Renal cortical epithelial cell (primary cell): ENCODE measurements at regions not wholly inside any gene's neighbourhood (a gene's known extent, or its start where the extent isn't known, plus 50 kb on each side); places are given as distances from the start of the nearest gene placed in this dataset.

Source experiments
- DNase-seq: peaks from one replicate; pipeline ENCODE4 v3.0.0-alpha.2; 2011; ENCODE audit warnings: low read depth

DNA sequence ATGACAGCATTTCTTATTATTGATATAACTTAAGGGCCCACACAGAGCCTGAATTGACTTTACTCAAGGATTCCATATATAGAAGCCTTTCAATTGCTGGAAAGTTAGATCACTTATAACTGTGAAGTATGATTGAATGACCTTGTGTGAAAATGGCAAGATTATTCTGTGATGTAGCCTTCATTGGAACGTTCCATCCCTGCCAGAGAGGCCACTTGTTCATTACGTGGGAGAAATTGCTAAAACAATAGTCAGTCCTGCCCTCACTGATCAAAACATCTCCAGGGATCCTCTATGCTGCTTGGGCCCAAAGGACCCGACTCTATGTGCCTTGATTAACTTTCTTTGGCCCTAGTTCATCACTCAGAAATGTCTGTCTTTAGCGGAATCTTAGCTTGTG, 159.5 kb upstream of the BLID start:
- DNase-seq: no peak

GRCh38 chr11:122273476-122274191, 157.6 kb upstream of the BLID start:
- no peak for DNase-seq

DNA sequence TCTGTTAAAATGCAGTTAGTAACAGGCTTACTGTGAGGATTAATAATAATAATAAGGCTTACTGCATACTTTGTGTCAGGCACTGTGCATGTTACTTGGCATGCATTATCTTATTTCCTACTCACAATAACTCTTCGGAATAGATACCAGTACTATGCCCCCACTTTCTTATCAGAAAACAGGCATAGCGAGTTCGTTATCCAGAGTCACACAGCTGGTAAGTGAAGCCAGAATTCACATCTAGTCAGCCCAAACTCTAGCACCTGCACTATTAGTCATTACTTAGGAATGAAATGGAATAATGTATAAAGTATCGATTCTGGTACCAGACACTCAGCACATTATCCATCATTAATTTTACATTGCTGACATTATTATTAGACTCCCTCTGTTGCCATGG, 155.7 kb upstream of the BLID start:
- DNase-seq: no peak

GRCh38 chr11:122271137-122271536, 155.1 kb upstream of the BLID start:
- DNase-seq: no peak

- no peak for DNase-seq
These were observed 154.5 kb upstream of the BLID start for GRCh38 chr11:122270535-122270934.

- no peak for DNase-seq
These were observed 153.8 kb upstream of the BLID start for GRCh38 chr11:122269824-122270223.

GRCh38 chr11:122268601-122269130, 152.7 kb upstream of the BLID start:
- DNase-seq: peak; percentile 2

- no peak for DNase-seq
These were observed 151.6 kb upstream of the BLID start for GRCh38 chr11:122267602-122268001.

DNA sequence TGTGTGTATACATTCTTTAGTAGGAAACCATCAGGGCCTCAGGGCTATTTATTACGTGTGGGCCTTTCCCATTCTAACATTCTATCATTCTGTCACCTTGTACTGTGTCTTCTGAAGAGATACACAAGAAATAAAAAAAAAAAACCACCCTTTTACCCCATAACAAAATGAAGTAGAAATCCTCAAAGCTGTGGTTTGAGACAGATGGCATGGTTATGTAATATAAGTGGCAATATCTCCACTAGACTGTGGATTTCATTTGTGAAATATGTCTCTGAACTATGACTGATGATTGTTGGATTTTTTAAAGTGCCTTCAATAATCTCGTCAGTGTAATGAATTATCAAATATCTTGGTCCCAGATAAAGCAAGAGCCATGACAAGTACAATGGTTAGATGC, 150.0 kb upstream of the BLID start:
- DNase-seq: no peak

GRCh38 chr11:122264121-122264520, 148.1 kb upstream of the BLID start:
- DNase-seq: no peak

- no peak for DNase-seq
These were observed 145.5 kb upstream of the BLID start for GRCh38 chr11:122261546-122261945.

- no peak for DNase-seq
These were observed 143.3 kb upstream of the BLID start for GRCh38 chr11:122259195-122259821.

DNA sequence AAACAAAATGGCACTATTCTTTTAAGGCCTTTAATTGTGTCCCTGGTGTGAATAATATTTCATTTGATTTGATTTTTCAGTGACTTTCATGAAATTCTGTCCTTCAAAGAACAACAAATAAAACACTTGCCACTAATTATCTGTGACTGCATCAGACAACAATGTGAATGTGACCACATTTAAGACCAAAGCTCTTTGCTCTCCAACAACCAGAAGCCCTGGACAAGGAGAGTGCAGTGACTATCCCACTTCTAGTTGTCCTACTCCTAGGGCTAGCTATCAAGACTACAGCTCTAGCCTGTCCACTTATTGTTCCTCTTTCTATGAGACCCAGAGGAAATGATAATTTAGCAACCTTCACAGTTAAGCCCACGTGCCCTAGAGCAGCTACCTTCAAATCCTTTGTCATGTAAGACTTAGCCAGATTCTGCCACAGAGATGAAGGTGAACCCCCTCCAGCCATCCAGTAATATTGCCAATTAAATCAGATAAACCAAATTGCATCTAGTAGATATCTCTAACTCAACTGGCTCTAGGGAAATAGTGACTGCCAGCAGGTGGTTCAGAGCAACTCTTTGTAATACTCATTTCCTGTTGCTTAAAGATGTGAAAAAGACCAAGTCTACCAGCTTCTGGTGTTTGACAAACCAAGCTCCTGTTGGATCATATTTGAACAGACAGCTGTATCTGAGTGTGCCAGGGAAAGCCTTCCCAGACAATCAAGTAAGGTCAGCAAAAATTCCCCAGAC, 142.6 kb upstream of the BLID start:
- DNase-seq: peak; percentile 2

DNA sequence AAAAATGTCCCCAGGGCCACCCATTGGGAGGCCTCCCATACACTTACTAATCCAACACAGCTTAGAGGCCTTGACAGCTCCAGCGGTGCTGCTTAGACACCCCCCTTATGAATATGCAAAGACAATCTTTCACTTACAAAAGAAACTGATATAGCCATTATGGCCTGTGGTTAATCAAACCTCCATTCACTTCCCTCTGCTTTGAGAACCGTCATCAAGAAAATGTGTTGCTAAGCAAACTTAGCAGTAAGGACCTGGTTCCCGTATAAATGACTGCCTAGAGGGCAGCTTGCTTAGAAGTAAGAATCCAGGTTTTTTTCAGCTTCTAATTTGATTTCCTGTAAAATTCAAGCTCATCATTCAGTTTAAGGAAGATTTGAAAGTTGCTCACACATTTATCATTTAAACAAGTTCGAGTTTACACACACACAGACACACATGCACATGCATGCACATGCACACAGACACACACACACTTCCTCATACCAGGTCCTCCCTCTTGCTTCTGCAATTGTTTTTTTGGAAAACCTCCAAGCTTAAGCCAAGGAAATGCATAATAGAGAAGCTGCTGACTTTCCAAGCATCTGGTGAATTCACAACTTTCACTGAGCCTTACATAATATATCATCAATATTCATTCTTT, 137.7 kb upstream of the BLID start:
- peak; percentile 23 for DNase-seq

GRCh38 chr11:122248939-122249338, 132.9 kb upstream of the BLID start:
- no peak for DNase-seq

DNA sequence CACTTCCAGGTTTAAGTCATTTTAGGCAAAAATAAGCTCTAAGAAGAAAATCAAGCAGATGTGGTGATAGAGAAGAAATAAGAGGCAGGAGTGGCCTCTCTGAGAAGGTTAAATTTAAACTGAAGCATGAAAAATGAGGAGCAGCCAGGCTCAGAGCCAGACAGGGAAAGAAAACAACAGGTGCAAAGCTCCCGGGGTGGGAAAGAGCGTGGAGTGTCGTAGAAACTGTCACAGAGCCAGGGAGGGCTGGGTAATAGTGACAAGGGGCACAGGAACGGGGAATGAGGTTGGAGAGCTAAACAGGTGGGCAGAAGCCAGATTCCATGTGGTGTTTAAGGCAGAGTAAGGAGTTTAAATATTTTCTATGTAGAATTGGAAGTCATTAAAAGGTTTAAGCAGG, 132.1 kb upstream of the BLID start:
- DNase-seq: no peak

- no peak for DNase-seq
These were observed 130.9 kb upstream of the BLID start for GRCh38 chr11:122246874-122247273.

DNA sequence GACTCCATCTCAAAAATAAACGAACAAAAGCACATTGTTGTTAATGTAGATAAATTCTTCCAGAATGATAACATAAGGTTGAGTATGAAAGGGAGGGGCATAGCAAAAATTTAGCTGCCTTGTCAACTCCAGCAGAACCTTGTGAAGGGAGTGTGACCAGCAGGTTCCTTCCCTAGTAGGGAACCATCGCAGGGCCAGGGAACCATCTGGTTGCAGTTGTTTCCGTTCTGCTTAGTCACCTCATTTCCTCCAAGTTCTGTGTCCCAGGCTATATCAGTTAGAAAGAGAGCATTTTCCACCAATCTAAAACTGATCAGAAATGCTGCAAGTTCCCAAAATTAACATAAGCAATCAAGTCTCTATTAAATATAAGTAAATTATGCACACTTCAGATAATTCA, 126.7 kb upstream of the BLID start:
- DNase-seq: no peak

- no peak for DNase-seq
These were observed 125.6 kb upstream of the BLID start for GRCh38 chr11:122241566-122241965.

GRCh38 chr11:122240638-122241037, 124.6 kb upstream of the BLID start:
- DNase-seq: no peak

GRCh38 chr11:122235615-122236014, 119.6 kb upstream of the BLID start:
- peak; percentile 38 for DNase-seq

DNA sequence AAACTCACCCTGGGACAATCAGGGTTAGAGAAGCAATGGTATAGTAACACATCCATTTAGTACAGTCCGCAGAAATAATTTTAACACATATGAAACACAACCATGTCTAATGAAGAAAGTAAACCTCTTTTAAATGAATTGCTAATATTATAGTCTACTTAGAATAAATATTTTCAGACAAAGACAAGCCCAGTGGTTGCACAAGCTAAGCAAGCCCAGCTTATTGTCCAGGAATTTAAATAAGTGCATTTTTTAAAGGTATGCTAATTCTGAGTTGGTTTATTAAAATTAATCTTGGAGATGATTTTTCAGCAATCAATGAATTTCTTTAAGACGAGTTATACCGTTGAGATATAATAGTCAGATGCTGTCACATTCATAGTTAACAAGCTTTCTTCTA, 118.8 kb upstream of the BLID start:
- no peak for DNase-seq
